Loucy (cell line): ENCODE measurements at regions not wholly inside any gene's neighbourhood (a gene's known extent, or its start where the extent isn't known, plus 50 kb on each side); places are given as distances from the start of the nearest gene placed in this dataset.

Experiments
- EZH2phosphoT487 ChIP-seq: fragments of 200-600 bp; IDR thresholded peaks from 2 replicates; pipeline ENCODE4 v1.6.1; 2018; ENCODE audit warnings: antibody characterized with exemption, mild to moderate bottlenecking, moderate library complexity, borderline replicate concordance
- TF ChIP-seq, protein P1 (sequence below): fragments of 200-600 bp; sonication (generic); conservative IDR thresholded peaks from 2 replicates; pipeline ENCODE4 v1.5.1; 2014; ENCODE audit warnings: mild to moderate bottlenecking, antibody characterized with exemption, low read length

DNA sequence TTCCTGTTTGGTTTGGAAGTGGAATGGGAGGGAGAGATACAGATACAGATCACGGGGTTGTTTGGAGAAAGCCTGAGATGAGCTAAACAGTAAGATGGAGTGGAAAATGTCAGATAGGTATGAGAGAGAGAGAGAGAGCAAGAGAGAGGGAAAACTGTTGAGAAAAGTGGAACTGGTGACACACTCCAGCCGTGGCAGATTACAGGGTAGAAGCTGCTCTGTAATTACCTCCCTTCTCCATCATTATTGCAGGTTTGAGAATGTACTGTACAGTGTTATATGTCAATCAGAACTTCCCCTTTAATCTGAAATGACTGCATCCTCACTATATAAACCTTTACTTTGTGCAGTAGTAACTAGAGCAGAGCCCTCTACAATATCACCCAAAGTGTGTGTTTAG is 74.5 kb upstream of the WWC1 start:
- TF ChIP-seq, protein P1, sequence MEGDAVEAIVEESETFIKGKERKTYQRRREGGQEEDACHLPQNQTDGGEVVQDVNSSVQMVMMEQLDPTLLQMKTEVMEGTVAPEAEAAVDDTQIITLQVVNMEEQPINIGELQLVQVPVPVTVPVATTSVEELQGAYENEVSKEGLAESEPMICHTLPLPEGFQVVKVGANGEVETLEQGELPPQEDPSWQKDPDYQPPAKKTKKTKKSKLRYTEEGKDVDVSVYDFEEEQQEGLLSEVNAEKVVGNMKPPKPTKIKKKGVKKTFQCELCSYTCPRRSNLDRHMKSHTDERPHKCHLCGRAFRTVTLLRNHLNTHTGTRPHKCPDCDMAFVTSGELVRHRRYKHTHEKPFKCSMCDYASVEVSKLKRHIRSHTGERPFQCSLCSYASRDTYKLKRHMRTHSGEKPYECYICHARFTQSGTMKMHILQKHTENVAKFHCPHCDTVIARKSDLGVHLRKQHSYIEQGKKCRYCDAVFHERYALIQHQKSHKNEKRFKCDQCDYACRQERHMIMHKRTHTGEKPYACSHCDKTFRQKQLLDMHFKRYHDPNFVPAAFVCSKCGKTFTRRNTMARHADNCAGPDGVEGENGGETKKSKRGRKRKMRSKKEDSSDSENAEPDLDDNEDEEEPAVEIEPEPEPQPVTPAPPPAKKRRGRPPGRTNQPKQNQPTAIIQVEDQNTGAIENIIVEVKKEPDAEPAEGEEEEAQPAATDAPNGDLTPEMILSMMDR, result no peak
- TF ChIP-seq EZH2phosphoT487, result no peak
